Muscle layer of duodenum (tissue), 2 donors: ENCODE measurements at regions not wholly inside any gene's neighbourhood (a gene's known extent, or its start where the extent isn't known, plus 50 kb on each side); places are given as distances from the start of the nearest gene placed in this dataset.

Source experiments
- H3K27ac ChIP-seq: one replicate; pipeline ENCODE4 v1.7.0; 2013; ENCODE audit warnings: mild to moderate bottlenecking, low read length
- H3K27me3 ChIP-seq: one replicate; pipeline ENCODE4 v1.7.0; 2013; ENCODE audit warnings: low read depth, mild to moderate bottlenecking, control low read depth, low read length
- H3K36me3 ChIP-seq, 2 donors: one replicate each; pipeline ENCODE4 v1.7.0; 2013; ENCODE audit warnings: low read length in 2 of 2, control low read depth in 1 of 2, mild to moderate bottlenecking in 1 of 2; ENCODE audit not compliant: insufficient read depth in 2 of 2, control insufficient read depth in 1 of 2
- H3K4me1 ChIP-seq, 2 donors: one replicate each; pipeline ENCODE4 v1.7.0; 2013; ENCODE audit warnings: low read length in 2 of 2, mild to moderate bottlenecking in 2 of 2, control low read depth in 1 of 2, moderate library complexity in 1 of 2; ENCODE audit not compliant: insufficient read depth in 2 of 2, control insufficient read depth in 1 of 2
- H3K4me3 ChIP-seq, 2 donors: one replicate each; pipeline ENCODE4 v1.7.0; 2013; ENCODE audit warnings: low read length in 2 of 2, low read depth in 1 of 2, mild to moderate bottlenecking in 1 of 2
- H3K9me3 ChIP-seq, 2 donors: one replicate each; pipeline ENCODE4 v1.7.0; 2013; ENCODE audit warnings: low read length in 2 of 2, control low read depth in 1 of 2, mild to moderate bottlenecking in 1 of 2; ENCODE audit not compliant: control insufficient read depth in 1 of 2
- donor health status: healthy.

DNA sequence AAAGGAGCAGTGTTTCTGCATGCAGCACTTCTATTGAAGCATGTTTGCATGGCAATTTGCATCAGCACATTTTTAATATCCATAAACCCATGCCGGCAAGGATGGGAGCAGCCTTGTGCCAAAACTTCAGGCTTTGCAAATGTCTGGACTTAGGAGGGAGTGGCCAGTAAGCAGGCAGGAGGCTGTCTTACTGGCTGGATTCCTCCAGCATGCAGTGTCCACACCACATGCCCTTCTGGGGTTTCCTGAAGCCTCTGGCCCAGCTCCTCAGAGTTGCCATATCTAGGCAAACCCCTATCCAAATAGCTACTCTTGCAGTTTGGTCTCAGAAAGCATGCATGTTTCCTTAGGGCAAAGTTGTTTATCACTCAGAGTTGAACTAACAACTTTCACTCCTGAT is 139.1 kb upstream of the MRPS22 start:
- no peaks in the 10 kb centered on the region for H3K36me3 ChIP-seq
- no peak overlapping the region for H3K4me3 ChIP-seq
- peaks cover 0 to 5% of the 10 kb centered on the region in 2 donors for H3K4me1 ChIP-seq
- no peaks in the 10 kb centered on the region for H3K27me3 ChIP-seq
- no peaks in the 10 kb centered on the region for H3K9me3 ChIP-seq
- H3K27ac ChIP-seq: no peak overlapping the region

DNA sequence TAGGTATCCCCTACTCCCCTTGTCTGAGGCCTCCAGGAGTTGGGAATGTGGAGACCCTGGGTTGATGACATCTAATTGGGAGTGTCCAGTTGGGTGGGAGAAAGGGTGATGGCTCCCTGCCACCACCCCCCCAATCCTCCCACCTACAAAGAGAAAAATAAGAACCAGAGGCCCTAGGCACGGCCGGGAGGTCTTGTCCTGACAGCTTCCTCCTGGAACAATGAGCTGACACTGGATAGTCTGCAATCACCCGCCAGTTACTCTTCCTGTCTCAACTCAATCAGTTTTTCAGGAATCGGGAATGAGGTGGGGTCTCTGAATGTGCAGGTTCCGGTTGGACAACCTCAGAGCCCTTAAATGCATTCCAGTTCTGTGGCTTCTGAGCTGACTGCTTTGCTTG is 129.9 kb upstream of the MRPS22 start:
- Histone ChIP-seq H3K9me3 (peaks cover 0 to 3% of the 10 kb centered on the region in 2 donors), H3K4me3 (no peak overlapping the region), H3K27ac (no peak overlapping the region), H3K4me1 (no peaks in the 10 kb centered on the region), H3K36me3 (no peaks in the 10 kb centered on the region), H3K27me3 (no peaks in the 10 kb centered on the region)

DNA sequence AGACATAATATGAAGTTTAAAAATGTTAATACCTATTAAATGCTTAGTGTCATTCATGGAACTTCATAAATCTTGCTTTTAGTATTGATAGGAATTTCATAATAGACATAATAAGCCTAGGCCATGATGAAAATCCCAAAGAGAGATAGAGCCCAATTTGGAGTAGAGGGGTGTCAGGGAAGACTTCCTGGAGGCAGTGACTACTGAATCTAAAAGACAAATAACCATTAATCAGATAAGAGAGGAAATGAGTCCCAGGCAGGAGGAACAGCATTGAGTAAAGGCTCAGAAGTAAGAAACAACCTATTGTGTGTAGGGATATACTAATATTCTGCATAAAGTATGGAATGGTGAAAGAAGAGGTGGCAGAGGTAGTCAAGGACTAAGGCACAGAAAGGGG is 126.9 kb upstream of the MRPS22 start:
- Histone ChIP-seq H3K36me3 (no peaks in the 10 kb centered on the region), H3K4me1 (no peaks in the 10 kb centered on the region), H3K27ac (no peak overlapping the region), H3K4me3 (no peak overlapping the region), H3K27me3 (no peaks in the 10 kb centered on the region), H3K9me3 (no peaks in the 10 kb centered on the region)

DNA sequence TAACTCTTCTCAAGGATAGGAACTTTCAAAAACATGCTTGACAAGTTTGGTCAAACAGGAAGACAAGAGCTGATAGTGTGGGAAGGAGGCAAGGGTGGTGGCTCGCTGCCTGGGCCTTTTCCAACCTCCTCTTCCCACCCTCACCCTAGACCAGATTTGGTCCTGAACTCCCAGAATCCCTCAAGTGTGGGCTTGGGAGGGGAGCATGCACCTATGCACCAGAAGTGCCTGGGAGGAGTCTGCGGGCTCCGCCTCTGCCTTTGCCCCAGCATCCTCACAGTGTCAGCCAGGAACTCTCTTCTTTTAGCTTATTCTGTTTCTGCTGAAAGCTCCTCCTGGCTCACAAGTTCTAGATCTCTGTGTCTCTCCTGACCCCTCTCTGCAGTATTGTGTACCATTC is 126.2 kb upstream of the MRPS22 start:
- Histone ChIP-seq H3K4me3 (no peak overlapping the region), H3K27ac (no peak overlapping the region), H3K36me3 (no peaks in the 10 kb centered on the region)

DNA sequence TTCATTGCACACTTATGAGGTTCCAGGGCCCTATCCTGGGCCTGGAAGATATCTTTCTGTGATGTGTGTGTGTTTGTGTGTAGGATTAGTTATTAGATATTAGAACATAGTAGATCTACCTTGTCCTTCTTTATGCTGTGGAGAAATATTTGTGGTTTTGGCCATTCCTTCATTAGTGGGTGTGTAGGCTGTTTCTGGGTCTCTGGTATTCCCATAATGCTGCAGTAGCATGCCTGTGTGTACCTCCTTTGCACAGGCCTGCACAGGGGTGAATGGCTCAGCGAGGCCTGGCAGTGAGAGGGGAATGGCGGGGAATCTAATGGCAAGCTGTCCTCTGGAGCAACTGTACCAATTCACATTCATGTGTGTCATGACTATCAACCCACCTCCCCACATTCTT is 125.8 kb upstream of the MRPS22 start:
- H3K36me3 ChIP-seq: no peaks in the 10 kb centered on the region
- H3K4me1 ChIP-seq: no peaks in the 10 kb centered on the region
- no peak overlapping the region for H3K27ac ChIP-seq
- no peak overlapping the region for H3K4me3 ChIP-seq
- no peaks in the 10 kb centered on the region for H3K9me3 ChIP-seq
- H3K27me3 ChIP-seq: no peaks in the 10 kb centered on the region

More for the DNA sequence above, 126.2 kb upstream of the MRPS22 start:
- no peaks in the 10 kb centered on the region for H3K4me1 ChIP-seq
- no peaks in the 10 kb centered on the region for H3K27me3 ChIP-seq
- no peaks in the 10 kb centered on the region for H3K9me3 ChIP-seq

DNA sequence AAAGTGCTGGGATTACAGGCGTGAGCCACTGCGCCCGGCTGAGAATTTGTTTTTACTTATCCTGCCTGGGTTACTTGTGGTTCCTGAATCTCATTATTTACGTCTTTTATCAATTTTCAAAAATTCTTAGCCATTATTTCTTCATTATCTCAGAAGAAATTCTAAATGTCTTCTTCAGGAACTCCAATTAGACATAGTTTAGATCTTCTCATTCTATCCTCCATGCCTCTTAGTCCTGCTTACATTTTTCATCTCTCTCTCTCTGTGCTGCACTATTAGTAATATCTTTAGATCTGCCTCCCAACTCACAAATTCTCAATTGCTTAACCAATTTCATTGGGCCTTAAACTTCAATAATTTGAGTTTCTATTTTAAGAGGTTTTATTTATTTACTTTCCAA is 124.4 kb upstream of the MRPS22 start:
- Histone ChIP-seq H3K27me3 (no peaks in the 10 kb centered on the region), H3K9me3 (no peaks in the 10 kb centered on the region), H3K27ac (no peak overlapping the region), H3K36me3 (no peaks in the 10 kb centered on the region), H3K4me3 (no peak overlapping the region), H3K4me1 (no peaks in the 10 kb centered on the region)

DNA sequence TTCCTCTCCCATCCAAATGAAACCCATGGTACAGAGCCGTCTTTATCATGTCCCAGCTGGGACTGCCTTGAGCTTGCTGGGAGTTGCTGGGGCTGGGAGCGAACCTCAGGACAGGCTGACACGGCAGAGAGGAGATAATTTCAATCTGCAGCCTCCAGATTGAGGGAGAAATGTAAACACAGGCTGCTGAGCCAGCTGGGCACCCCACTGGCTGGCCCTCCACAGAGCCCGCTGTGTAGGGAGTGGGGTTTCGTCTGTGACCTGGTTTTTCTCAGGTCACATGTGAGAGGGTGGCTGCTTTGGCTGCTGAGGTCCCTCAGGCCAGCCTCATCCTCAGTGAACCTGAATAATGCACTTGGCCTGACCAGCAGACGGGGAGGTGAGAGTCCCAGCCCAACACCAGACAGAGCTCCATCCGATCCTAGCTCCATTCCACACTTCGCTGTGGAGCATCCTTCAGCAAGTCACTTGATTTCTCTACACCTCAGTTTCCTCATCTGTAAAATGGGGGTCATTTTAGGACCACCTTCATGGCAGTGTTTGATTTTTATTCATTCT is 121.6 kb upstream of the MRPS22 start:
- H3K36me3 ChIP-seq: no peaks in the 10 kb centered on the region
- no peaks in the 10 kb centered on the region for H3K9me3 ChIP-seq
- no peak overlapping the region for H3K27ac ChIP-seq
- H3K4me3 ChIP-seq: no peak overlapping the region
- peaks cover 0 to 8% of the 10 kb centered on the region in 2 donors for H3K4me1 ChIP-seq
- H3K27me3 ChIP-seq: no peaks in the 10 kb centered on the region

DNA sequence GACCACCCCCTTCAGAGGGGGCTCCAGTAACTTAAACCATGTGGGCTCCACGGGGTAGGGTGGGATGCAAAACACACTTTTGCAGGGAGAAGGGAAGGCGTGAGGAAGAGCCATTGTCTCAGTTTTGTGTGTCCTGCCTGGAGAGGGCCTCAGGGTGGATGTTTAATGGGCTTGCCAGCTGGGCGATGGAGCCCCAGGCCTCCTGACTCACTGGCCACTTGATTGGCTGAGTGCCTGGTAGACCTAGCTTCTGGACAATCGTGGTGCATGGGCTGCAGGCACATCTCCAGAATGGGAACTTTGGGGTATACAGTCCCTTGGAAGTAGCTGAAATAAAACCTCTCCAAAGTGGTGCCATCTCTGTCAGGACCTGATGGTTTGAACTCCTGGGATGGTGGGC is 118.3 kb upstream of the MRPS22 start:
- Histone ChIP-seq H3K9me3 (no peaks in the 10 kb centered on the region), H3K27ac (no peak overlapping the region), H3K27me3 (no peaks in the 10 kb centered on the region), H3K4me3 (no peak overlapping the region), H3K4me1 (peaks cover 0 to 15% of the 10 kb centered on the region in 2 donors), H3K36me3 (no peaks in the 10 kb centered on the region)

DNA sequence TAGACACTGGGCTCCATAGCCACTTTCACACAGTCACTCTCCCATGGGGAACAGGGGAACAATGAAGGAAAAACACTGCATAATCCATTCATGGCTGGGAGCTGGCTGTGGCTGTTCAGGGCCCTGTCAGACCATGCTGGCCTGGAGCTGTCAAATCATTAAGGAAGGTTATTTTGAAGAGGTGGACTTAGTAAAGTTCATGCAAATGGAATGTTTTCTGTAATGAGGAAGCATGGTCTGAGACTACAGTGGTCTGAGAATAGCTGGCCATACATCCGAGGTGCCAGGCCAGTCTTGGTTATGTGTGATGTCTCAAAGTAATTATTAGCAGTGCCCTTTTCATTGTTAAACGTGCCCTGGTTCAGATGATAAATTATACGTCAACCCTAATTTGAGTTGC is 117.1 kb upstream of the MRPS22 start:
- Histone ChIP-seq H3K36me3 (no peaks in the 10 kb centered on the region), H3K9me3 (no peaks in the 10 kb centered on the region), H3K27ac (no peak overlapping the region), H3K4me1 (peaks cover 0 to 15% of the 10 kb centered on the region in 2 donors), H3K4me3 (no peak overlapping the region), H3K27me3 (no peaks in the 10 kb centered on the region)

DNA sequence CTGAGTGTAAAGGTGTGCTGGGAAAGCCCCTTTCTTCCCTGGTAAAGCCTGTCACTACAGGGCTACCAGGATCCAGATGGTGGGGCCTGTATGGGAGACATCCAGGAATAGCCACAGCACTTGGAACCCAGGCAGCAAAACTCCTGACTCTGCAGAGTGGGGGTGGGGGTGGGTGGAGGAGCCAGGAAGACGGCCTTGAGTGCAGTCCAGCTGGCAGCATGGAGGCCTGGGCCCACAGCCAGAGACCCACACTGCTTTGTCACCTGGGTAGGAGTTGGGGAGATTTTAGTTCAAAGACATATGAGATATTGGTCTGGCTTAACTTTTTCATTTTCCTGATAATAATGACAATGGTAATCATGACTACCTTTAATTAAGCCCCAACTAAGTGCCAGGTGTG is 116.7 kb upstream of the MRPS22 start:
- Histone ChIP-seq H3K27ac (no peak overlapping the region), H3K36me3 (no peaks in the 10 kb centered on the region), H3K27me3 (no peaks in the 10 kb centered on the region), H3K4me3 (no peak overlapping the region), H3K9me3 (no peaks in the 10 kb centered on the region), H3K4me1 (peaks cover 0 to 15% of the 10 kb centered on the region in 2 donors)

DNA sequence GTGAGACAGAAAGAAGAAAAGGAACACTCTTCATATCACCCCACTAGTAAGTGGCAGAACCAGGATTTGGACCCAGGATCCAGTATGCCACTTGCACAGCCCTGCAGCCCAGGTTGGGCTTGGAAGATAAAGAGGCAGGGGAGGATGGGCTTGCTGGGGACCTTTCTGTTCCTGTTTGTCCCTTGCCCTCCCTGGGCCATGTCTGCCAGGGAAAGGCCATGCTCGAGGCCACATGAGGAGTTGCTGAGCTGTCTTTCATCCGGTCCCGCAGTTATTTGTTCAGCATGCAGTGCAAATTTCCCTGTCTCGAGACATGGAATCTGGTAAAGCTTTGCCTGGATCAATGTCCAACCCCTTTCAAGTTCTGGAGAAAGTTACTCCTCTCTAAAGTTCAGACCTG is 116.0 kb upstream of the MRPS22 start:
- H3K27ac ChIP-seq: no peak overlapping the region
- peaks cover 0 to 15% of the 10 kb centered on the region in 2 donors for H3K4me1 ChIP-seq
- H3K36me3 ChIP-seq: no peaks in the 10 kb centered on the region
- H3K9me3 ChIP-seq: no peaks in the 10 kb centered on the region
- no peak overlapping the region for H3K4me3 ChIP-seq
- H3K27me3 ChIP-seq: no peaks in the 10 kb centered on the region

DNA sequence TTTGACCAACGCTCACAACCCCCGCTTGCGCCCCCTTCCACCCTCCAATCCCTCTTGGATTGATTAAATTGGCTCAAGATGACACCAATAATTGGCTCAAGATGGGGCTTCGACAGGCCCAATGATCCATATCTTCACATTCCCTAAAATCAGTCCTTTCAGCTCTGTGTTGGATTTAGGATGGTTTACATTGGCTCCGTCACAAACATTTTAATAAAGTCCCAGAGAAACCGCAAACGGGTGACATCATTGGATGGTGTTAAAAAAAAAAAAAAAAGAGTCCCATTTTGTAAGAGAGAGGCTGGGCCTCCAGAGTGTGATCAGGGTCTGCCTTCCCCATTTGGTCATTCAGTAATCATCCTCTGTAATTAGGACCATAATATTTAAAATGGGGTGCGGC is 113.4 kb upstream of the MRPS22 start:
- H3K27me3 ChIP-seq: no peaks in the 10 kb centered on the region
- H3K36me3 ChIP-seq: no peaks in the 10 kb centered on the region
- H3K4me3 ChIP-seq: no peak overlapping the region
- peaks cover 0 to 15% of the 10 kb centered on the region in 2 donors for H3K4me1 ChIP-seq
- H3K27ac ChIP-seq: no peak overlapping the region
- no peaks in the 10 kb centered on the region for H3K9me3 ChIP-seq
